Body of pancreas (tissue), 4 donors: ENCODE measurements at regions not wholly inside any gene's neighbourhood (a gene's known extent, or its start where the extent isn't known, plus 50 kb on each side); places are given as distances from the start of the nearest gene placed in this dataset.

Experiments
- POLR2A ChIP-seq, 3 donors: fragments of 450-650 bp; IDR thresholded peaks; one replicate each; pipeline ENCODE4 v1.6.1; 2016; ENCODE audit warnings: antibody characterized with exemption in 3 of 3, mild to moderate bottlenecking in 2 of 3
- TF ChIP-seq, protein P1 (sequence below), 7 experiments: fragments of 450-650 bp in 4 of 7; fragments of 200-600 bp in 3 of 7; sonication (generic) in 3 of 7; IDR thresholded peaks; one replicate each; pipeline ENCODE4 v1.5.1; 2016 to 2019; ENCODE audit warnings: antibody characterized with exemption in 7 of 7

DNA sequence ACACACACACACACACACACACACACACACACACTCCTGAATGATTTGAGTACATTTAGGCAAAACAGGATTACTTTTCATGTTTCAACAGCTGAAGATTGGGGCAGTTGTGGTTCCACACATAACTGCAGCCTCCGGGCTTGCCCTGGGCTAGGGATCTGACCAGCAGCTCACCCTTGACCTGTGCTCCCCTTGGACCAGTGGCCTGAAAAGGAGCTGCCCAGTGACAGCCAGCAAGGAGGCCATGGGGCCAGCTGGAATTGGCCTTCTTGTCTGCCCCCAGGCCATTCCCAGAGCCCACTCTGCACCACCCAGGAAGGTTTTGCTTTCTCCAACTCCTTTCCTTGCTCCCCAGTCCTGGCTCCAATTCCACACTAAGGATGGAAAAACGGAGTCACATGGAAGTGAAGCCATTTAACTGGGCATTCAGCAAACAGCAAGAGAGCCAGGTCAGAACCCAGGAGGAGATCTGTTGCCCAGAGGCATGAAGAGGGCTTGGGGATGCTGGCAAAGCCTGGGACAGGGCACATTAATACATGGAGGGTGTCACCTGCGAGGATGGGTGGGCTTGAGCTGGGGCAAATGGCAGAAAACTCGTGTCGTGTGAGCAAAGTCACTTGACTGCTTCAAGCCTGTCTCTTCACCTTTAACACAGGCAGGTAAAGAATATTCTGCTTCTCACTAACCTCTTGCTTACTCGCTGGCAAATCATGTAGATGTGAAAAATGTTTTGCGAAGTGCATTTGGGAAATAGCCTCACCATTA is 61.5 kb upstream of the GDF10 start:
- TF ChIP-seq, protein P1, sequence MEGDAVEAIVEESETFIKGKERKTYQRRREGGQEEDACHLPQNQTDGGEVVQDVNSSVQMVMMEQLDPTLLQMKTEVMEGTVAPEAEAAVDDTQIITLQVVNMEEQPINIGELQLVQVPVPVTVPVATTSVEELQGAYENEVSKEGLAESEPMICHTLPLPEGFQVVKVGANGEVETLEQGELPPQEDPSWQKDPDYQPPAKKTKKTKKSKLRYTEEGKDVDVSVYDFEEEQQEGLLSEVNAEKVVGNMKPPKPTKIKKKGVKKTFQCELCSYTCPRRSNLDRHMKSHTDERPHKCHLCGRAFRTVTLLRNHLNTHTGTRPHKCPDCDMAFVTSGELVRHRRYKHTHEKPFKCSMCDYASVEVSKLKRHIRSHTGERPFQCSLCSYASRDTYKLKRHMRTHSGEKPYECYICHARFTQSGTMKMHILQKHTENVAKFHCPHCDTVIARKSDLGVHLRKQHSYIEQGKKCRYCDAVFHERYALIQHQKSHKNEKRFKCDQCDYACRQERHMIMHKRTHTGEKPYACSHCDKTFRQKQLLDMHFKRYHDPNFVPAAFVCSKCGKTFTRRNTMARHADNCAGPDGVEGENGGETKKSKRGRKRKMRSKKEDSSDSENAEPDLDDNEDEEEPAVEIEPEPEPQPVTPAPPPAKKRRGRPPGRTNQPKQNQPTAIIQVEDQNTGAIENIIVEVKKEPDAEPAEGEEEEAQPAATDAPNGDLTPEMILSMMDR (IDR thresholded peaks at IDR 0.05) = no peak
- TF ChIP-seq POLR2A (IDR thresholded peaks at IDR 0.05) = no peak
